ENCODE measurements at regions not wholly inside any gene's neighbourhood (a gene's known extent, or its start where the extent isn't known, plus 50 kb on each side); places are given as distances from the start of the nearest gene placed in this dataset.

DNA sequence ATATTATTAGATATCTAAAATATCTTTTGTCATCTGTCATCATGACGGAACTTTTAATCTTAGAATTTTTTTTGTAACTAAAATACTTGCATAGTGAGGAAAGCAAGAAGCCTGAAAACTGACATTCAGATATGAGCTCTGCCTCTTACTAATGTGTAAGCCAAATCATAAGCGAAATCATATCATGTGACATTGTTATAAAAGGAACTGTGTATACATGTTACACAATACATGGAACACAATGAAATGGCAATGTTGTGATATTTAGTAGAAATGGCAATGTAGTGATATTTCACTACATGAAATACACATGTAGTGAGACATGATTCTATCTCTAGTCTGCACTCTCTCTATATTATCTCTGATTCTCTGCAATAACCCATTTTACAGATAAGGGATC is 1016.4 kb upstream of the PIK3C3 start:
- Histone ChIP-seq H3K9ac (ENCODE audit: insufficient read length, low read depth) (no peak overlapping the region), H3K4me3 (ENCODE audit: insufficient read length, low read depth) (no peak overlapping the region), H3K27me3 (ENCODE audit: insufficient read depth, insufficient read length) (no peaks in the 10 kb centered on the region), H3K4me1 (ENCODE audit: insufficient read depth, insufficient read length) (no peaks in the 10 kb centered on the region), H3K9me3 (ENCODE audit: insufficient read depth, low read length) (no peaks in the 10 kb centered on the region), H3K36me3 (ENCODE audit: insufficient read depth, insufficient read length, low read length) (no peaks in the 10 kb centered on the region)
- no peak for DNase-seq (ENCODE audit: low read depth, low spot score)
- TF ChIP-seq ZNF274 (IDR thresholded peaks at IDR 0.05; ENCODE audit: low read depth, low read length), result no peak

DNA sequence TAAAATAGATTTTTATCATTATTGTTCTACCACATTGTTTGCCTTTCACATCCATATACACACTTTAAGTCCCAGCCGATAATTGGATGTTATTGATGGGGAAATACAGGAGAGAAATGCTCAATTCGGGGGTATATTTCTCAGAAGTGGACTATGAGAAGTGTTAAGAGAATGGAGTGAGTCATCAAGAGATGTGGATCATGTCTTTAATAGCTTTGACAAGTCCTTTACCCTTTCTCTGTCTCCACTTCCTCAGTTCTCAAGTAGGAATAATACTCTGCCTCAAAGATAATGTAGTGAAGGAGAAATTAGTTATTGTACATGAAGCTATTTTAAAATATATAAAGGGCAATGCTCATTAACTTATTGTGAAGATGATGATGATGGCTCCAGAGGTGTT is 1017.6 kb upstream of the PIK3C3 start:
- TF ChIP-seq ZNF274 (IDR thresholded peaks at IDR 0.05; ENCODE audit: low read depth, low read length) (no peak), SUZ12 (IDR thresholded peaks at IDR 0.05; ENCODE audit: extremely low read depth, insufficient read depth, insufficient read length) (no peak)
- Histone ChIP-seq H3K36me3 (ENCODE audit: insufficient read depth, insufficient read length, low read length) (no peaks in the 10 kb centered on the region), H3K27me3 (ENCODE audit: insufficient read depth, insufficient read length) (no peaks in the 10 kb centered on the region), H3K9me3 (ENCODE audit: insufficient read depth, low read length) (no peaks in the 10 kb centered on the region), H3K4me1 (ENCODE audit: insufficient read depth, insufficient read length) (no peaks in the 10 kb centered on the region), H3K9ac (ENCODE audit: insufficient read length, low read depth) (no peak overlapping the region), H3K4me3 (ENCODE audit: insufficient read length, low read depth) (no peak overlapping the region)
- no peak for DNase-seq (ENCODE audit: low read depth, low spot score)

DNA sequence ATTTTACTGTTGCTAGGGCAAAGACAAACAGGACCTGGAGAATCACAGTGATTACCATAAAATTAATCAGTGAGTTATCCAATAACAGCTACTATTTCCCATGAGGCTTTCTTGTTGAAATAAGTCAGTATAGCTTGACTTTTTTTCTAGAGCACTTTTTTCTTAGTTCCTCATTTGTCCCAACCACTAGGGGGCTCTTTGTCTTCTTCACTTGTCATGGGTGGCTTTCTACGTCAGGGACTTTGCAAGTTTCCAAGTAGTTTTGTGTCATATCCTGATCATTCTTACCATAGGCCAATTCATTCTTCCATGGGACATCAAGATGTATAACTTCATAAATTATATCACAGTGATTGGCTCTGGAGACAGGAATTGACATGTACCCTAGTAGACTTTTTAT is 1019.6 kb upstream of the PIK3C3 start:
- H3K4me3 ChIP-seq (ENCODE audit: insufficient read length, low read depth), result no peak overlapping the region
- no peaks in the 10 kb centered on the region for H3K27me3 ChIP-seq (ENCODE audit: insufficient read depth, insufficient read length)
- no peak for DNase-seq (ENCODE audit: low read depth, low spot score)
- H3K36me3 ChIP-seq (ENCODE audit: insufficient read depth, insufficient read length, low read length), result no peaks in the 10 kb centered on the region
- H3K9ac ChIP-seq (ENCODE audit: insufficient read length, low read depth), result no peak overlapping the region
- TF ChIP-seq ZNF274 (IDR thresholded peaks at IDR 0.05; ENCODE audit: low read depth, low read length), result no peak
- no peak for TF ChIP-seq SUZ12 (IDR thresholded peaks at IDR 0.05; ENCODE audit: extremely low read depth, insufficient read depth, insufficient read length)
- TF ChIP-seq YY1 (IDR thresholded peaks at IDR 0.05; ENCODE audit: insufficient read depth, insufficient read length), result no peak
- no peaks in the 10 kb centered on the region for H3K4me1 ChIP-seq (ENCODE audit: insufficient read depth, insufficient read length)
- no peaks in the 10 kb centered on the region for H3K9me3 ChIP-seq (ENCODE audit: insufficient read depth, low read length)

DNA sequence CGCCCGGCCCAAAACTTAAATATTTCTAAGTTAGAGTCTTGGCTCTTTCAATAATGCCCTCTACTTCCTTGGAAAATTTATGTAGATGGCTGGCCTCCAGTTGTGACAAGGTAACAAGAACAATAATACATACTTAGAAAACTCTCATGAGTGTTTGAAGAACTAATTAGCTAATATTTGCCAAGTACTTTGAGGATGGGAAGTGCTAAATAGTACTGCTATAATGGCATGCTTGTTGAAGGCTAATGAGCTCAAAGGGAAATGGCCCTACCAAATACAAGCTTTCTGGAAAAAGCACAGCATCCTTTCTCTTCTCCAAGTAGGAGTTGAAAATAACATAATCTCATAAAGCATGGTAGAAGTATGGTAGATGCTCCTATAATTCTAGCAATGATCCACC is 1022.2 kb upstream of the PIK3C3 start:
- Histone ChIP-seq H3K4me3 (ENCODE audit: insufficient read length, low read depth) (no peak overlapping the region), H3K9me3 (ENCODE audit: insufficient read depth, low read length) (no peaks in the 10 kb centered on the region), H3K4me1 (ENCODE audit: insufficient read depth, insufficient read length) (no peaks in the 10 kb centered on the region), H3K9ac (ENCODE audit: insufficient read length, low read depth) (no peak overlapping the region), H3K27me3 (ENCODE audit: insufficient read depth, insufficient read length) (no peaks in the 10 kb centered on the region), H3K36me3 (ENCODE audit: insufficient read depth, insufficient read length, low read length) (no peaks in the 10 kb centered on the region)
- no peak for DNase-seq (ENCODE audit: low read depth, low spot score)
- TF ChIP-seq YY1 (IDR thresholded peaks at IDR 0.05; ENCODE audit: insufficient read depth, insufficient read length), result no peak
- no peak for TF ChIP-seq SUZ12 (IDR thresholded peaks at IDR 0.05; ENCODE audit: extremely low read depth, insufficient read depth, insufficient read length)
- TF ChIP-seq ZNF274 (IDR thresholded peaks at IDR 0.05; ENCODE audit: low read depth, low read length), result no peak

DNA sequence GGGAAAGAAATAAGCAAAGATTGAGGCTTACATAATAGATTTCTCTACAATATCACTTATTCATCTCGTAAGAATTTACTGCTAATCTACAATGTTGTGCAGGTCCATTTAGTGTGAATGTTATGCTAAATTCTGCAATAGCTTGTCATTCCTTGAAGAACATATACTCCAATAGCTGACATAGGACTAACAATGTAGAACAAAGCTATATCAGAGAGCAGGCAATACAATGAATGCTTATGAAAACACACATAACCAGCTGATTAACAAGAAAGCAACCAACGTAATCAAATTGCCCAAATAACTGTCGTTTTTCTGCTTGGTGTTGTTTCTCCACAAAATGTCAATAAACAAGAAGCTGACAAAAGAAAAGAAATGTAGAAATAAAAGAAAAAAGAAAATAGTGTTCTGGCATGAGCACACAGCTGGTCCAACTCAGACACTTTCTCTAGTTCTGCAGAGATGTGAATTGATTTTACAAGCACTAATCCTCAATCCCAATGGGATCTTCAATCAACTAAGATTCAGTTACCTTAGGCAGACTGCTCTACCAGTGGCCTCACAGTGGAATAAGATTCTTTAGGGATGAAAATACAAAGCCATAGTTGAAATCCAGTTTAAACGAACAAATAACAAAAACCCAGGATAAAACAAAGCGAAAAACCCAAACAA is 1024.7 kb upstream of the PIK3C3 start:
- Histone ChIP-seq H3K9me3 (ENCODE audit: insufficient read depth, low read length) (no peaks in the 10 kb centered on the region), H3K27me3 (ENCODE audit: insufficient read depth, insufficient read length) (no peaks in the 10 kb centered on the region), H3K36me3 (ENCODE audit: insufficient read depth, insufficient read length, low read length) (no peaks in the 10 kb centered on the region), H3K9ac (ENCODE audit: insufficient read length, low read depth) (no peak overlapping the region), H3K4me1 (ENCODE audit: insufficient read depth, insufficient read length) (no peaks in the 10 kb centered on the region), H3K4me3 (ENCODE audit: insufficient read length, low read depth) (no peak overlapping the region)
- DNase-seq (ENCODE audit: low read depth, low spot score), result no peak
- TF ChIP-seq SUZ12 (IDR thresholded peaks at IDR 0.05; ENCODE audit: extremely low read depth, insufficient read depth, insufficient read length) (no peak), ZNF274 (IDR thresholded peaks at IDR 0.05; ENCODE audit: low read depth, low read length) (no peak), YY1 (IDR thresholded peaks at IDR 0.05; ENCODE audit: insufficient read depth, insufficient read length) (no peak)

DNA sequence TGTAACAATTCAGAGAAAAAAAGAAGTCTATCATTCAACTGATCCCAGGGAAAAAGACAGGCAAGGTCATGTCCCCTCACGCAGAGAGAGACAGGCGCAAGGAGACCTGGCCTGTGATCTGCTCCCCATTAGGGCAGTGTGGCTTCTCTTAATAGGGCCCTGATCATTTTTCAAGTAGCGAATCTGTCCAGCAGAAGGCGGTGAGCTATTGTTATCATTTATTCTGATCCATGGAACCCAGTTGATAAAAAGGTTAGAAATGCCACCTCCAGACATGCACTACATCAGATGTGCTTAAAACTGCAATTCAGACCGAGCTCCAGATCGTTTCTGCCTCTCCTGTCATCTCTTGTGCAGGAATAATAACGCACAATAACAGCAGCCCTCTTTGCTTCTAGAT is 1025.6 kb upstream of the PIK3C3 start:
- Histone ChIP-seq H3K36me3 (ENCODE audit: insufficient read depth, insufficient read length, low read length) (no peaks in the 10 kb centered on the region), H3K9ac (ENCODE audit: insufficient read length, low read depth) (no peak overlapping the region), H3K4me3 (ENCODE audit: insufficient read length, low read depth) (no peak overlapping the region), H3K4me1 (ENCODE audit: insufficient read depth, insufficient read length) (no peaks in the 10 kb centered on the region), H3K9me3 (ENCODE audit: insufficient read depth, low read length) (no peaks in the 10 kb centered on the region), H3K27me3 (ENCODE audit: insufficient read depth, insufficient read length) (no peaks in the 10 kb centered on the region)
- TF ChIP-seq SUZ12 (IDR thresholded peaks at IDR 0.05; ENCODE audit: extremely low read depth, insufficient read depth, insufficient read length) (no peak), ZNF274 (IDR thresholded peaks at IDR 0.05; ENCODE audit: low read depth, low read length) (no peak), YY1 (IDR thresholded peaks at IDR 0.05; ENCODE audit: insufficient read depth, insufficient read length) (no peak)
- no peak for DNase-seq (ENCODE audit: low read depth, low spot score)

DNA sequence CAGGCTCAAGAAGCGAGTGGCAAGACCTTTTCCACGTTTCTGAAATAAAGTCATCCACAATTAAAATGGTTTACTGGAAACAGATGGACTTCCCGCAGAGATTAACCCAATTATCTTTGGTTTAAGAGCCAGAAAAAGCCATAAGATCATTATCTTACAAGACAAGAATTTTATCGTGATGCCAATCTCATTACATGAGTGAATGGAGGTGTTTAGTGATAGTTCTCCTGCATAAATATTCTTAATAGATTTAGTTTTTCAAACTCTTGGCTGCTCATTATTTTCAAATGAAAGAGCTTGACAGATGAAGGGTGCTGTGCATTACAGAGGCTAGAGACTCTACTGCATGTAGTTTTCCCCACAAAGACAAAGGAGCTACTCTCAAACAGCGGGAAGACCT is 1028.4 kb upstream of the PIK3C3 start:
- DNase-seq (ENCODE audit: low read depth, low spot score), result no peak
- Histone ChIP-seq H3K9ac (ENCODE audit: insufficient read length, low read depth) (no peak overlapping the region), H3K9me3 (ENCODE audit: insufficient read depth, low read length) (no peaks in the 10 kb centered on the region), H3K27me3 (ENCODE audit: insufficient read depth, insufficient read length) (no peaks in the 10 kb centered on the region), H3K4me3 (ENCODE audit: insufficient read length, low read depth) (no peak overlapping the region), H3K36me3 (ENCODE audit: insufficient read depth, insufficient read length, low read length) (no peaks in the 10 kb centered on the region), H3K4me1 (ENCODE audit: insufficient read depth, insufficient read length) (no peaks in the 10 kb centered on the region)
- no peak for TF ChIP-seq ZNF274 (IDR thresholded peaks at IDR 0.05; ENCODE audit: low read depth, low read length)
- TF ChIP-seq SUZ12 (IDR thresholded peaks at IDR 0.05; ENCODE audit: extremely low read depth, insufficient read depth, insufficient read length), result no peak
- no peak for TF ChIP-seq YY1 (IDR thresholded peaks at IDR 0.05; ENCODE audit: insufficient read depth, insufficient read length)

Data from NT2/D1 (cell line).